Cerebellar nuclear complex (tissue), 1 donor: ENCODE measurements at regions not wholly inside any gene's neighbourhood (a gene's known extent, or its start where the extent isn't known, plus 50 kb on each side); places are given as distances from the start of the nearest gene placed in this dataset.
"Not testable (repeated sequence)": the region's sequence is repeated elsewhere in the genome, so short reads cannot be mapped to it uniquely, and the experiment has no call there.

Source experiments
- DNase-seq, 2 experiments: peaks; one replicate each; lab custom pipeline; 2025; lab: John Stamatoyannopoulos, UW

GRCh38 chr2:239550357-239550756 lies 149.5 kb upstream of the HDAC4 start:
- DNase-seq, result no peak

GRCh38 chr2:239549711-239550255 lies 149.0 kb upstream of the HDAC4 start:
- DNase-seq, result no peak

GRCh38 chr2:239548965-239549595 lies 148.3 kb upstream of the HDAC4 start:
- no peak for DNase-seq

GRCh38 chr2:239548451-239548871 lies 147.6 kb upstream of the HDAC4 start:
- DNase-seq, result no peak

GRCh38 chr2:239547140-239547539 lies 146.3 kb upstream of the HDAC4 start:
- not testable (repeated sequence) for DNase-seq

GRCh38 chr2:239546541-239546940 lies 145.7 kb upstream of the HDAC4 start:
- DNase-seq, result no peak

GRCh38 chr2:239545741-239546392 lies 145.0 kb upstream of the HDAC4 start:
- DNase-seq, result no peak

- no peak for DNase-seq
Measured at GRCh38 chr2:239544918-239545465, 144.2 kb upstream of the HDAC4 start.

GRCh38 chr2:239544143-239544917 lies 143.5 kb upstream of the HDAC4 start:
- DNase-seq, result no peak

GRCh38 chr2:239543702-239544101 lies 142.9 kb upstream of the HDAC4 start:
- DNase-seq, result no peak

GRCh38 chr2:239540174-239540573 lies 139.4 kb upstream of the HDAC4 start:
- DNase-seq, result no peak

GRCh38 chr2:239539776-239540100 lies 138.9 kb upstream of the HDAC4 start:
- no peak for DNase-seq

GRCh38 chr2:239539083-239539775 lies 138.4 kb upstream of the HDAC4 start:
- DNase-seq, result no peak

- no peak for DNase-seq
Measured at GRCh38 chr2:239538357-239539052, 137.7 kb upstream of the HDAC4 start.

GRCh38 chr2:239537633-239538356 lies 137.0 kb upstream of the HDAC4 start:
- no peak for DNase-seq

- no peak for DNase-seq
Measured at GRCh38 chr2:239536186-239536585, 135.4 kb upstream of the HDAC4 start.

- DNase-seq, result no peak
Measured at GRCh38 chr2:239535413-239536144, 134.8 kb upstream of the HDAC4 start.

- DNase-seq, result no peak
Measured at GRCh38 chr2:239534581-239535412, 134.0 kb upstream of the HDAC4 start.
